ENCODE measurements at regions not wholly inside any gene's neighbourhood (a gene's known extent, or its start where the extent isn't known, plus 50 kb on each side); places are given as distances from the start of the nearest gene placed in this dataset.

DNA sequence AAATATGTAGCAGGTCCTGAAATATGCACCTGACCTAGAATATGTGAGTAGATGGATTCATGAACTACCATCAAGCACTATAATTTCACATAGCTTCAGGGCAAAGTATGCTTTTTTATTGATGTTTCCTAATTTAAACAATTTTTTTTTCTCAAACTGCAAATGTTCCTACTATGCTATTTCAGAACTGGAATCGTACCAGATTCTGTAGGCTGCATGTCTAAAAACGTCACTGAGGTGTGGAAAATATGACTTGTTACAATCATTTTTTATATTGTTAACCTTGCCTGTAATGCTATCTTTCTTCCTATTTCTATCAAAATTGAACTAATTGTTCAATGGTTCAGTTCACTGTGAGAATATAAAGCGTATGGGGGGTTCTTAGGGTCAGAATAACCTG is 78.0 kb upstream of the RERGL start:
- ATAC-seq (no peak), DNase-seq (no peak)
- Histone ChIP-seq H3K9me3 (peaks cover 6% of the 10 kb centered on the region), H3K27ac (no peak overlapping the region), H3K4me1 (peaks cover 4% of the 10 kb centered on the region), H3K27me3 (no peaks in the 10 kb centered on the region), H3K4me3 (no peak overlapping the region), H3K36me3 (no peaks in the 10 kb centered on the region)
- intact Hi-C loops (cut with DNase I), result no loop called here
- TF ChIP-seq, protein P1, sequence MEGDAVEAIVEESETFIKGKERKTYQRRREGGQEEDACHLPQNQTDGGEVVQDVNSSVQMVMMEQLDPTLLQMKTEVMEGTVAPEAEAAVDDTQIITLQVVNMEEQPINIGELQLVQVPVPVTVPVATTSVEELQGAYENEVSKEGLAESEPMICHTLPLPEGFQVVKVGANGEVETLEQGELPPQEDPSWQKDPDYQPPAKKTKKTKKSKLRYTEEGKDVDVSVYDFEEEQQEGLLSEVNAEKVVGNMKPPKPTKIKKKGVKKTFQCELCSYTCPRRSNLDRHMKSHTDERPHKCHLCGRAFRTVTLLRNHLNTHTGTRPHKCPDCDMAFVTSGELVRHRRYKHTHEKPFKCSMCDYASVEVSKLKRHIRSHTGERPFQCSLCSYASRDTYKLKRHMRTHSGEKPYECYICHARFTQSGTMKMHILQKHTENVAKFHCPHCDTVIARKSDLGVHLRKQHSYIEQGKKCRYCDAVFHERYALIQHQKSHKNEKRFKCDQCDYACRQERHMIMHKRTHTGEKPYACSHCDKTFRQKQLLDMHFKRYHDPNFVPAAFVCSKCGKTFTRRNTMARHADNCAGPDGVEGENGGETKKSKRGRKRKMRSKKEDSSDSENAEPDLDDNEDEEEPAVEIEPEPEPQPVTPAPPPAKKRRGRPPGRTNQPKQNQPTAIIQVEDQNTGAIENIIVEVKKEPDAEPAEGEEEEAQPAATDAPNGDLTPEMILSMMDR (IDR thresholded peaks at IDR 0.05), result no peak

DNA sequence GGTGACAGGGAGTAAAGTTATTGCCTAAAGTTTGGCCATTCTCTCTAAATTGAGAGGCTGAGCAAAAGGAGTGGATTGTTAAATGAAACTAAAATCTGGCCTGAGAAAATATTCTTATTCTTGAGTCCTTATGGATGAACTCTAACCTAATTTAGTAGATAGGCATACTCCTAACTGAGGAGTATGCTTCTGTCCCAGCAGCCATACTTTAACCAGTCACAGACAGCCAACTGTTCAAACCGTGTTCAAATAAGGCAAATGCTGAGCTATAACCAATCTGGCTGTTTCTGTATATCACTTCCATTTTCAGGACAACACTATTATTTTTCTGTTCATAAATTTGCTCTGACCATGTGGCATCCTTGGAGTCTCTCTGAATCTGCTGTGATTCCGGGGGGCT is 75.9 kb upstream of the RERGL start:
- intact Hi-C loops (cut with DNase I), result no loop called here
- Histone ChIP-seq H3K4me1 (peaks cover 4% of the 10 kb centered on the region), H3K27me3 (no peaks in the 10 kb centered on the region), H3K27ac (no peak overlapping the region), H3K4me3 (no peak overlapping the region), H3K9me3 (no peaks in the 10 kb centered on the region), H3K36me3 (no peaks in the 10 kb centered on the region)
- DNase-seq (no peak), ATAC-seq (no peak)
- TF ChIP-seq, protein P1 (IDR thresholded peaks at IDR 0.05), result no peak

DNA sequence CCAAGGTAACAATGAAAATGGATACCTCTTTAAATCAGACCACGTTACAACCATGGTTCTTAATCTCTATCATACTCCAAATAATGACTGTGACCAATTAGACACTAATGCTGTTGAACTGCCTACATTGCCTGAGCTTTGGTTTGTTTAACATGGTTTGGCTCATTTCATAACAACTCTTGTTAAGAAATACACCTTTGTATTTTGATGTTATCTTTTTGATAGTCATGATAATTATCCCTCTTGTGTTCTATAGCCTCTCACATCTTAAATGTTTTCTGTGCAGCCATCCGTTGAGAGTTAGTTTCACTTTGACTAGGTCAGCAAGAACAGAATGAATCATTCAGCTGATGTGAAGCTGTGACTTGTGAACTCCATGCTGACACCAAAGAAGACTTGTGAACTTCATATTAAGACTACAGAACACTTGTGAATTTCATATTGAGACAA is 75.5 kb upstream of the RERGL start:
- no peak overlapping the region for H3K4me3 ChIP-seq
- H3K4me1 ChIP-seq, result peaks cover 4% of the 10 kb centered on the region
- H3K27ac ChIP-seq, result no peak overlapping the region
- no peak for DNase-seq
- no peaks in the 10 kb centered on the region for H3K9me3 ChIP-seq
- intact Hi-C loops (cut with DNase I), result no loop called here
- no peak for ATAC-seq
- TF ChIP-seq, protein P1 (IDR thresholded peaks at IDR 0.05), result no peak
- no peaks in the 10 kb centered on the region for H3K27me3 ChIP-seq
- no peaks in the 10 kb centered on the region for H3K36me3 ChIP-seq

DNA sequence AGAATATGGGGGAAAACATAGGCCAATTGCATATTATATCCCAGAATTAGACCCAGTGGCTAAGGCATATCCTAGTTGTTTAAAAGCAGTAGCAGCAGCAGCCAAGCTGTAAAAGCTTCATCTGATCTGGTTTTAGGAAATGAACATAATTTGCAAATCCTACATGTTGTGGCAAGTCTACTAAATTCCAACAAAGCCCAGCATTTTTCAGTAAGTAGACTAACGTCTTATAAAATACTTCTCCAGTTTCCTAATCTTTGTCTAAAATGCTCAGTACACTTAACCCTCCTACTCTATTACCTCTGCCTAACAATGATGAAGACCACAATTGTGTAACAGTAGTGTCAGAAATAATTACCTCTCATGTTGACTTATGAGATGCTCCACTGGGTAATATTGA is 70.9 kb upstream of the RERGL start:
- Histone ChIP-seq H3K27me3 (no peaks in the 10 kb centered on the region), H3K4me1 (peaks cover 3% of the 10 kb centered on the region), H3K9me3 (no peaks in the 10 kb centered on the region), H3K27ac (no peak overlapping the region), H3K4me3 (no peak overlapping the region), H3K36me3 (no peaks in the 10 kb centered on the region)
- intact Hi-C loops (cut with DNase I), result no loop called here
- TF ChIP-seq, protein P1 (IDR thresholded peaks at IDR 0.05), result no peak
- ATAC-seq, result no peak
- no peak for DNase-seq

DNA sequence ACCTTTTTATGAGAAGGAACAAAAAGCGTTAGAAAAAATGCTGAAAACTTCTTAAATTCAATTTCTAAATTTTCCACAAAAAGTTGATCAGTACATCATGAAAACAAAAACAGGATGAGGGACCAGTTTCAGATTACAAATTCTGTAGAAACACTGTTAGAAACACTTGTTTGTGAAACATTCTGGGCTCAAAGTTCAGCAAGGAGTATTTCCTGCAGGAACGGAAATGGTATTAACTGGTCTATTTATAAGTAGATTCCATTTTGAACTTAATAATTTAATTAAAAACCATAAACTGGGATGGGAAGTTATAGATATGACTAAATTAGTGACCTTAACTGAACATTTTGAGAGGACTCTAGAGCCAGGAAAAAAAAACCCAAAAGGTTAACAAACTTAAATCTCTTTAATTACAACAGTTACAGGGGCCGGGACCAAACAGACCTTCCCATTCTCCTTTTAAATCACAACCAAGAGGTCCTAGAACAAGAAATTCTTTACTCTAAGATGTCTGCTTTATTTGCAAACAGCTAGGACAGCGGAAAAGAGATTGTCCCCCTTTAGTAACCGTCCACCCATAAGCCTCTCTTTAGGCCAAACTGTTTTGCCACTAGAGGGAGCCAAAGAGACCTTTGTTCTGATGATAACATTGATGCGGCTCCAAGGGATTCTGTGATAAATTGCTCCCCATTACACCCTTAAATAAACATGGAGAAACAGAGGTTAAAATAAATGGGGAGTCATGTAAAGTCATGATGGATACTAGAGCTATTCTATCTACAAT is 69.0 kb upstream of the RERGL start:
- peak; percentile 41 for ATAC-seq
- intact Hi-C loops (cut with DNase I), result no loop called here
- Histone ChIP-seq H3K9me3 (no peaks in the 10 kb centered on the region), H3K4me3 (no peak overlapping the region), H3K27me3 (no peaks in the 10 kb centered on the region), H3K36me3 (no peaks in the 10 kb centered on the region), H3K27ac (no peak overlapping the region), H3K4me1 (no peaks in the 10 kb centered on the region)
- TF ChIP-seq, protein P1 (IDR thresholded peaks at IDR 0.05), result peak; percentile 68
- no peak for DNase-seq

Measured in upper lobe of right lung (tissue), 1 donor.